Heart left ventricle (tissue), 13 donors: ENCODE measurements at regions not wholly inside any gene's neighbourhood (a gene's known extent, or its start where the extent isn't known, plus 50 kb on each side); places are given as distances from the start of the nearest gene placed in this dataset.

Experiments
- CTCF ChIP-seq, 12 donors: fragments of 200-600 bp; sonication (generic) in 4 of 12; IDR thresholded peaks; one replicate each; pipeline versions ENCODE4 v1.5.0 to v1.8.0; 2018 to 2022; ENCODE audit warnings: antibody characterized with exemption in 12 of 12, mild to moderate bottlenecking in 5 of 12
- POLR2A ChIP-seq, 2 donors: fragments of 450-650 bp; IDR thresholded peaks; one replicate each; pipeline ENCODE4 v1.6.1; 2017; ENCODE audit warnings: antibody characterized with exemption in 2 of 2, mild to moderate bottlenecking in 2 of 2, moderate library complexity in 2 of 2
- donor health status: ischemic (EF 13 %, LVEDD 7.1; RV severe dilation, severe dysfunction).
- donor health status: DM: no; HTN: yes; CAD: no.
- donor health status: DM: no; HTN: no; CAD: no.
- donor health status: ischemic (EF 25% LVEDD 6.9; RV normal size, moderate dysfunction).
- donor health status: ischemic (EF 25% LVEDD 5.7; RV mildly dilated, moderate dysfunction).
- donor health status: ischemic (EF 35%, LVEDD 5.7; RV mildly dilated, moderate dysfunction).
- donor health status: nonischemic (EF 11% LVEDD 7.7; RV severe dilation, severe dysfunction).
- donor health status: DM: yes; HTN: yes; CAD: no.
- donor health status: PGD.
- donor health status: ischemic (EF 29% LVEDD 5.4; RV normal size, mild dysfunction).
- donor health status: nonischemic (EF 23%, LVEDD 6.1; RV moderate dilation, normal function).

DNA sequence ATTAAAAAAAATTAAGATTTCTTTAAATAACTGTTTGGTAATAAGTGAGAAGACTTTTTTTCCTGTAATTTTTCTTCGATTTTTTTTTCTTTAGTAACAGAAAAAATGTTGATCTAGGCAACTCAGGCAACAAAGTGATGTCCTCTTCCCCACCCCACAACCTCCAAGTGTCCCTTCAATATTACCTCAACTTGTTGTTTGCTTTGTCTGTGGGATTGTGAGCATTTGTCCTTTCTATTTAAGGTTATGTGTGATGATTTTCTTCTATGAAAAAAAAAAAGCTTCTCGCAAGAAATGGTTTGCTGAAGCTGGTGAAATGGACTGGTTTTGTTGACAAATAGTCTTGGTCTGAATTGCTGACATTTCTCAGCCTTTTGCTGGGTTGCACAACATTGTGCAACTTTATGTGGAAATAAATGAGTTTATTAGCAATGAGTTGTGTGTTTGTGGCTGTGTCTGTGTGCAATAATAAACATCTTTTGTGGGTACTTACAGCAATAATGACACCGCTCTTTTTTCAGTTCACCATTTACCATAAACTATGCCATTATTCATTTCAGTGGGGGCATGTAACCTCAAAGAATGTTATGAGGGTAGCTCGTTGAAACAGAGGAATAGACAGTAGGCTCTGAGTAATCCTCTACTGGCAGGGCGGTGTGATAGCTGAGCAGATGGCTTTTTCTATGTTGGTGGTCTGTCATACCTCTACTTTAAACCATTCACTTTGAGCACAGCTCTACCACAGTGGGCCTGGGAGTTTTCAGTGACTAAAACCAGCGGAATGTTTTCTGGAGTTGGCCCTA, 218.4 kb downstream of the HLX start:
- TF ChIP-seq CTCF (IDR thresholded peaks at IDR 0.05) = no peak
- TF ChIP-seq POLR2A (IDR thresholded peaks at IDR 0.05) = no peak
